GM19324 (cell line): ENCODE measurements at regions not wholly inside any gene's neighbourhood (a gene's known extent, or its start where the extent isn't known, plus 50 kb on each side); places are given as distances from the start of the nearest gene placed in this dataset.

Experiments
- ATAC-seq: cut with Tn5 transposase; IDR thresholded peaks from one replicate; pipeline ENCODE4 v1.9.1; 2021; ENCODE audit warnings: mild to moderate bottlenecking, moderate library complexity; ENCODE audit not compliant: unreplicated experiment, low FRiP score

GRCh38 chr2:16287281-16287680, 346.9 kb downstream of the MYCN start:
- no peak for ATAC-seq

- ATAC-seq = no peak
These were observed 345.6 kb downstream of the MYCN start for GRCh38 chr2:16285813-16286510.

- no peak for ATAC-seq
These were observed 344.7 kb downstream of the MYCN start for GRCh38 chr2:16284941-16285625.

GRCh38 chr2:16283071-16283850, 342.9 kb downstream of the MYCN start:
- no peak for ATAC-seq

DNA sequence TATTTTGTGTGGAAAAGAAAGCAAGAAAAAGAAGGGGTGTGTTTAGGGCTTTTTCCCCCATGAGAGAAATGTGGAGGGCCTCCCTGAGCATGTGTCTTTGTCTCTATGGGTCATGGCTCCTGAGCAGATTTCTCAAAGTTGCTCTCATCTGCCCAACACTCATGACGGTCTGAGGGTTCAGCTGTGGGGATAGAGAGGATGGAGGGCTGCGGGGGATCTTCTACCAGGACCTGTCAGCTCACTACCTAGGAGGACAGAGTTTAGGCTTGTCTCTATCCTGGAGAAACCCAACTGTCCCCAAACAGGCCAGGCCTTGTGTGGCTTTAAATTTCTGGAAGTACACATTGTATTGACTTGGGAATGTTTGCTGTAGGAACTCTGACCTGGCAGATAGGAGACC, 342.2 kb downstream of the MYCN start:
- ATAC-seq = no peak

- ATAC-seq = no peak
These were observed 341.3 kb downstream of the MYCN start for GRCh38 chr2:16281451-16282335.

DNA sequence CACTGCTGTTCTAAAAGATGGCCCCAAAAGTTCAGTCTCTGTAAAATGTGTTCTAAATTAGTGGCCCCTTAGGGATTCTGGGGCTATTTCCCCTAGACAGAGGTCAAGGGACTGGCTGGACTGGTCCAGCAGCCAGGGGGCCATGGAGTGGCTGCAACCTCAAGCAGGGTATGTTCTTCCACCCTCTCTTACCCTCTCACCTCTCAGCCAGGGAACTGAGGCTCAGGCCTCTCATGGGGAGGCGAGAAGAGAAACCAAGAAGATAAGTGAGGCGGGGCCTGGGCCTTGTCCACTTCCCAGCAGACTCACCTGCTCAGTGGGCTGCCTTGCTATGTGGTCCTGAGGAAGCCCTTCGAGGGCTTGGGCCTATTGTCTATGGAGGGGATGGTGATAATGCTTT, 339.7 kb downstream of the MYCN start:
- no peak for ATAC-seq

GRCh38 chr2:16279641-16280040, 339.3 kb downstream of the MYCN start:
- no peak for ATAC-seq

- no peak for ATAC-seq
These were observed 338.8 kb downstream of the MYCN start for GRCh38 chr2:16279201-16279570.

DNA sequence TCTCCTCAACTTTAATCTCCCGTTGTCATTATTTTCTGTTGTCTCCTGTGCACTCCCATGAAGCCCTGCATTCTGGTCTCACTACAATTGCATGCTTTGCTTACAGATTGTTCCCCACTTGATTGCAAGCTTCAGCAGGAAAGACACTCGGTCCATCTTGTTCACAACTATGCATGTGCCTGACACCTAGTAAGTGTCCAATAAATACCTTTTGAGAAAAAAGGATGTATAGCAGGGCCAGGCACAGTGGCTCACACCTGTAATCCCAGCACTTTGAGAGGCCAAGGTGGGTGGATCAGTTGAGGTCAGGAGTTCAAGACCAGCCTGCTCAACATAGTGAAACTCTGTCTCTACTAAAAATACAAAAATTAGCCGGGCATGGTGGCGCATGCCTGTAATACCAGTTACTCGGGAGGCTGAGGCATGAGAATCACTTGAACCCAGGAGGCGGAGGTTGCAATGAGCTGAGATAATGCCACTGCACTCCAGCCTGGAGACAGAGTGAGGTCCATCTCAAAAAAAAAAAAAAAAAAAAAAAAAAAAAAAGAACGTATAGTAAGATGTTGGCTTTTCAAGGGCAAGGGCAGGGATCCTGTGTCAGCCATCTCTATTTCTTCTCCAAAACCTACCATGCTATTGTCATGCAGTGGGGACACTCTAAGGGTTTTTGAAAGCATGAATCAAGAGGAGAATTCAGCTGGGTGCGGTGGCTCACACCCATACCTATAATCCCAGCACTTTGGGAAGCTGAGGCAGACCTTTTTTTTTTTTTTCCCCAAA, 338.3 kb downstream of the MYCN start:
- ATAC-seq = no peak

DNA sequence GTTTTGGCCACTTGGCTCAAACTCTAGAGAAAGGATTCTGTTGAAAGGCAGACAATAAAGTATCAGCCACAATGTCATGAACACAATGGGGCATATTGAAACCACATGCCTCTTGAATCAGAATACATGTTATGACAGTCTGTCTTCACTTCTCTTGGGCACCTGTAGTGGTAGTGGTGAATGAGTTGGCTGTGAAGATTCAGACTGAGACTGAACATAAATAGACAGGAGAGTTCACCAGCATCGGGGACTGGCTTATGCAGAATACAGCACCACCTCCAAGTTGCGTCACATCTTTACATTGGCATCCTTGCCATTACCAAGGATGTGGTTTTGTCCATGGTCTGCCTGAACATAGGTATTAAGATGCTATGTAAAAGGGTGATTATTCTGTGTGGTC, 336.8 kb downstream of the MYCN start:
- no peak for ATAC-seq

GRCh38 chr2:16275661-16276060, 335.3 kb downstream of the MYCN start:
- ATAC-seq = no peak

- no peak for ATAC-seq
These were observed 334.8 kb downstream of the MYCN start for GRCh38 chr2:16275131-16275530.

DNA sequence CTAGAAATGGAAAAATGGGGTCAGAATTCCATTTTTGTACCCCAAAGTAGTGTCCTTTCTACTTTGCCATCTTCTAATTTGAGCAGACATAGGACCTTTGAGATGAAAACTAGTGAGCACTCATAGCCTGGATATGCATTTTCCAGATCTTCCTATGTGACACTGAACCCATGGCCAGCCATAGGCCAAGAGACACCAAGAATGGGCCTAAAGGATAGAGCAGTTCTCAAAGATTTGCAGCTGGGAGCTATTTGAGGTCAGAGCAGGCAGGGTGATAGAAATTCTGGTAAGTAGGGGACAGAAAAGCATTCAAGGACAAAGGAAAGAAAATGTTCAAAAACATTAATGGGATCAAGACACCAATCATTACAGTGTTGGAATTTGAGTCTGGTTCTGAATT, 332.8 kb downstream of the MYCN start:
- no peak for ATAC-seq

DNA sequence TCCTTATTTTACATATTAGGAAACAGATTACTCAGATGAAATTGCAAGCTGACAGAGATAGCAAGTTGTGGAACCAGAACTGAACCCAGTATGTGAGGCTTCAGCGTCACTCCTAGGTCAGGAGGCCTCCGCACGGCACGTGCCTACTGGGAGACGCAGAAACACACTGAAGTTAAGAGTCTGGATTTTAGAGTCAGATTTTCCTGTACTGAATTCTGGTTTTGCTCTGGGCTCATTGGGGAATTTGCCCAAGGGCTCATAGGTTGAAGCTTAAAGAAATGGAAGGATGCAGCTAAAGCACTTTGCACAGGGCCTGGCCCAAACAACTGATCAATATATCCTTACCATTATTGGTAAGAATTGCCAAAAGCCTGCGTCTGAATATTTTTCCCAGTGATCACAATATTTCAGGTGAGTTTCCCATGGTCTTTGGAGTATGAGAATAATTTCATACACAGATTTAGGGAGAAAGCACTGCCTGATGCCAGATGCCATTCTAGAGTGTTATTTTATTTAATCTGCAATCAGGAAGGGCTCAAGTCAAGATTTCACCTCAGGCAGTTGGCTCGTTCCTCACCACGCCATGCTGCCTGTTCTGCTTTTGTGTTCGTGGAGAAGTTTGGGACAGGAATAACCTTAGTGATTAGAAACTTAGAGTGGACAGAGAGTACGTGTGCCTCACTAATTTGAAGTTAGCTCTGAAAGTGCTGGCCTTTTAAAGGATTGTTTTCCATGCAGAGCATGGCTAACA, 331.9 kb downstream of the MYCN start:
- ATAC-seq = no peak

GRCh38 chr2:16271231-16271896, 331.0 kb downstream of the MYCN start:
- no peak for ATAC-seq

DNA sequence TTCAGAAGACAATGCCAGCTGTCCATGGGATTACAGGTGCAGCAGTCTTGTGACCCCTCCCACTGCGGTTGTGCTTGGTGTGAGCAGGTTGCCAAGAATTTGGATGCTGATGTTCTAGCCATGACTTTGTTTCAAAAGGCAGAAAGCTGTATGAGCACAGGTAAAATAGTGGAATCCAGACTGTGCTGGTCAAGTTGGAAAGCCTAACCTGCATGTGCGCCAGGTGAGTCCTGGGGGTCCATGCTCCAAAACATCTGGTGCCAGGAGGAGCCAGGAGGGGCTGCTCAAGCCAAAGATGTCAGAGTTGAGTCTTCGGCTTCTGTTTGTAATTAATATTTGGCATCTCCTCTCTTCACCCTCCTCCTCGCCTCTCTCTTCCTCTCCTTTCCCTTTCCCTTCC, 330.1 kb downstream of the MYCN start:
- no peak for ATAC-seq

GRCh38 chr2:16268301-16269000, 328.1 kb downstream of the MYCN start:
- ATAC-seq = no peak
